MCF 10A (cell line): ENCODE measurements at regions not wholly inside any gene's neighbourhood (a gene's known extent, or its start where the extent isn't known, plus 50 kb on each side); places are given as distances from the start of the nearest gene placed in this dataset.

Source experiments
- BruUV-seq: library from RNA; stranded (reverse); fragments of 400-500 nt; replicated peaks from 2 replicates; lab custom pipeline; 2021; lab: Mats Ljungman, UMichigan
- CTCF ChIA-PET: fragments of 300-600 bp; sonication (Branson Sonifier 250); formaldehyde crosslinking; extraction: SDS; loops from one replicate; lab custom pipeline; 2021; ENCODE audit warnings: antibody characterized with exemption, inconsistent platforms; lab: Yijun Ruan, JAX
- POLR2A ChIA-PET: fragments of 300-600, 350-650 bp; sonication (Branson Sonifier 250); formaldehyde crosslinking; extraction: SDS; loops from one replicate; lab custom pipeline; 2020; ENCODE audit warnings: antibody characterized with exemption, inconsistent platforms; lab: Yijun Ruan, JAX
- DNase-seq: peaks from one replicate; pipeline ENCODE4 v3.0.0-alpha.2; 2018; ENCODE audit not compliant: unreplicated experiment
- H3K27ac Mint-ChIP-seq: one replicate; pipeline ENCODE4 v1.8.0; 2022; ENCODE audit warnings: mild to moderate bottlenecking, low read depth, mixed read lengths; ENCODE audit not compliant: unreplicated experiment
- H3K27me3 Mint-ChIP-seq: one replicate; pipeline ENCODE4 v1.8.0; 2022; ENCODE audit warnings: mixed read lengths; ENCODE audit not compliant: insufficient read depth, unreplicated experiment
- H3K36me3 Mint-ChIP-seq: one replicate; pipeline ENCODE4 v1.8.0; 2022; ENCODE audit warnings: mild to moderate bottlenecking, moderate library complexity, mixed read lengths; ENCODE audit not compliant: insufficient read depth, unreplicated experiment
- H3K4me1 Mint-ChIP-seq: one replicate; pipeline ENCODE4 v1.8.0; 2022; ENCODE audit warnings: mixed read lengths; ENCODE audit not compliant: insufficient read depth, unreplicated experiment
- H3K4me3 Mint-ChIP-seq: one replicate; pipeline ENCODE4 v1.8.0; 2022; ENCODE audit warnings: mild to moderate bottlenecking, moderate library complexity, mixed read lengths; ENCODE audit not compliant: unreplicated experiment
- H3K9me3 Mint-ChIP-seq: one replicate; pipeline ENCODE4 v1.8.0; 2022; ENCODE audit warnings: mixed read lengths; ENCODE audit not compliant: unreplicated experiment
- intact Hi-C: fragments of 100-400 bp; cut with micrococcal nuclease; formaldehyde crosslinking; loops from 2 replicates; pipeline ENCODE4 v1.14.1; 2022
- TF ChIP-seq, protein P1 (sequence below): fragments of 200-600 bp; IDR thresholded peaks from one replicate; pipeline ENCODE4 v1.8.0; 2022; ENCODE audit warnings: antibody characterized with exemption, mild to moderate bottlenecking; ENCODE audit not compliant: unreplicated experiment

- ChIA-PET CTCF (interaction anchor here (0.6 to 0.7 kb wide), 3 partner anchors 19 to 696 kb away, joined by 4 to 10 read pairs (median 4); no protein-coding TSS in a partner anchor), POLR2A (no interaction called here)
- BruUV-seq: no TSS peak
- Mint-ChIP-seq H3K4me3 (no peak overlapping the region), H3K9me3 (no peaks in the 10 kb centered on the region), H3K27ac (no peak overlapping the region), H3K4me1 (no peaks in the 10 kb centered on the region), H3K27me3 (peaks cover 33% of the 10 kb centered on the region), H3K36me3 (no peaks in the 10 kb centered on the region)
- TF ChIP-seq, protein P1, sequence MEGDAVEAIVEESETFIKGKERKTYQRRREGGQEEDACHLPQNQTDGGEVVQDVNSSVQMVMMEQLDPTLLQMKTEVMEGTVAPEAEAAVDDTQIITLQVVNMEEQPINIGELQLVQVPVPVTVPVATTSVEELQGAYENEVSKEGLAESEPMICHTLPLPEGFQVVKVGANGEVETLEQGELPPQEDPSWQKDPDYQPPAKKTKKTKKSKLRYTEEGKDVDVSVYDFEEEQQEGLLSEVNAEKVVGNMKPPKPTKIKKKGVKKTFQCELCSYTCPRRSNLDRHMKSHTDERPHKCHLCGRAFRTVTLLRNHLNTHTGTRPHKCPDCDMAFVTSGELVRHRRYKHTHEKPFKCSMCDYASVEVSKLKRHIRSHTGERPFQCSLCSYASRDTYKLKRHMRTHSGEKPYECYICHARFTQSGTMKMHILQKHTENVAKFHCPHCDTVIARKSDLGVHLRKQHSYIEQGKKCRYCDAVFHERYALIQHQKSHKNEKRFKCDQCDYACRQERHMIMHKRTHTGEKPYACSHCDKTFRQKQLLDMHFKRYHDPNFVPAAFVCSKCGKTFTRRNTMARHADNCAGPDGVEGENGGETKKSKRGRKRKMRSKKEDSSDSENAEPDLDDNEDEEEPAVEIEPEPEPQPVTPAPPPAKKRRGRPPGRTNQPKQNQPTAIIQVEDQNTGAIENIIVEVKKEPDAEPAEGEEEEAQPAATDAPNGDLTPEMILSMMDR: no peak
- intact Hi-C loops: no loop called here
- no peak for DNase-seq
These were observed 199.7 kb downstream of the ISL1 start for GRCh38 chr5:51582871-51583394.

GRCh38 chr5:51598026-51598425, 214.8 kb downstream of the ISL1 start:
- H3K36me3 Mint-ChIP-seq: no peaks in the 10 kb centered on the region
- intact Hi-C loops: no loop called here
- DNase-seq: peak; percentile 40
- TF ChIP-seq, protein P1: no peak
- POLR2A ChIA-PET: interaction anchor here (0.6 kb wide), 1 partner anchor 745 kb away, joined by 4 read pairs; no protein-coding TSS in a partner anchor
- H3K4me1 Mint-ChIP-seq: no peaks in the 10 kb centered on the region
- H3K27ac Mint-ChIP-seq: no peak overlapping the region
- no TSS peak for BruUV-seq
- no peaks in the 10 kb centered on the region for H3K27me3 Mint-ChIP-seq
- no peaks in the 10 kb centered on the region for H3K9me3 Mint-ChIP-seq
- CTCF ChIA-PET: no interaction called here
- no peak overlapping the region for H3K4me3 Mint-ChIP-seq

DNA sequence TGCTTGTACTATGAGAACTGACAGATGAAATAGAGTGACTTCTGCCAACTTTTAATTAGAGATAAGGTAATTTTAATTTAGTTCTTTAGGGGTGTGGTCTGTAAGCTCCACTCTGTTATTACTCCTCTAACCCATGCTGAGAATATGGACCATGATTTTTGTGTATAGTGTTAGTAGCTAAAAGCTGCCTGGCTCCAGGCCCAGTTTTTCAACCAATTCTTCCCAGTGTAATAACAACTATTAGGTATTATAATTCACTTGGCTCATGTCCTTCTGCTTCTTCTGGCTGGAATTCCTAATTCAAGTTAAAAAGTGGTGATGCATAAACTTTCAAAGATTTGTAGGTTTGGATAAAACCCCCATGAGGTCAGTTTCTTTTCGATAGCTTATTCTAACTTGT, 216.3 kb downstream of the ISL1 start:
- H3K9me3 Mint-ChIP-seq: no peaks in the 10 kb centered on the region
- no TSS peak for BruUV-seq
- no peak for DNase-seq
- H3K27ac Mint-ChIP-seq: no peak overlapping the region
- TF ChIP-seq, protein P1: no peak
- H3K27me3 Mint-ChIP-seq: no peaks in the 10 kb centered on the region
- ChIA-PET POLR2A (no interaction called here), CTCF (no interaction called here)
- H3K36me3 Mint-ChIP-seq: no peaks in the 10 kb centered on the region
- no peaks in the 10 kb centered on the region for H3K4me1 Mint-ChIP-seq
- intact Hi-C loops: no loop called here
- H3K4me3 Mint-ChIP-seq: no peak overlapping the region

DNA sequence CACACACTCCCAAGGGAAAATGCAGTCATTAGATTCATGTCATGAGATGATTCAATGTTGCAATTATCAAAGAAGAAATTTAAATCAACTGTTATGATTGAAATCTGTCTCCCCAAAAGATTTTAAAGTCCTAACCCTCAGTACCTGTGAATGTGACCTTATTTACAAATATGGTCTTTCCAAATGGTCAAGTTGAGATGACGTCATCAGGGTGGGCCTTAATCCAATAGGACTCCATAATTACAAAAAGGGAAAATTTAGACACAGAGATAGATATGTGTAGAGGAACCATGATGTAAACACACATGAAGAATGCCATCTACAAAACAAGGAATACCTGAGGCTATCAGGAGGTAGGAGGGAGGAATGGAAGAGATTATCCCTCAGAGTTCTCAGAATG, 221.1 kb downstream of the ISL1 start:
- Mint-ChIP-seq H3K4me1 (no peaks in the 10 kb centered on the region), H3K36me3 (no peaks in the 10 kb centered on the region)

More for the DNA sequence above, 221.1 kb downstream of the ISL1 start:
- Mint-ChIP-seq H3K4me3 (no peak overlapping the region), H3K27ac (no peak overlapping the region), H3K27me3 (peaks cover 24% of the 10 kb centered on the region), H3K9me3 (no peaks in the 10 kb centered on the region)
- ChIA-PET CTCF (no interaction called here), POLR2A (no interaction called here)
- no TSS peak for BruUV-seq
- no peak for DNase-seq
- intact Hi-C loops: no loop called here
- TF ChIP-seq, protein P1: no peak
